Anterior cingulate cortex (tissue), 58 donors: ENCODE measurements at regions not wholly inside any gene's neighbourhood (a gene's known extent, or its start where the extent isn't known, plus 50 kb on each side); places are given as distances from the start of the nearest gene placed in this dataset.
A peak's percentile ranks its signal among the peaks of the same experiment; 100 is the strongest.
"Not testable (repeated sequence)": the region's sequence is repeated elsewhere in the genome, so short reads cannot be mapped to it uniquely, and the experiment has no call there.

Experiments used
- DNase-seq, 58 donors: peaks; one replicate each; lab custom pipeline; 2025; lab: John Stamatoyannopoulos, UW

DNA sequence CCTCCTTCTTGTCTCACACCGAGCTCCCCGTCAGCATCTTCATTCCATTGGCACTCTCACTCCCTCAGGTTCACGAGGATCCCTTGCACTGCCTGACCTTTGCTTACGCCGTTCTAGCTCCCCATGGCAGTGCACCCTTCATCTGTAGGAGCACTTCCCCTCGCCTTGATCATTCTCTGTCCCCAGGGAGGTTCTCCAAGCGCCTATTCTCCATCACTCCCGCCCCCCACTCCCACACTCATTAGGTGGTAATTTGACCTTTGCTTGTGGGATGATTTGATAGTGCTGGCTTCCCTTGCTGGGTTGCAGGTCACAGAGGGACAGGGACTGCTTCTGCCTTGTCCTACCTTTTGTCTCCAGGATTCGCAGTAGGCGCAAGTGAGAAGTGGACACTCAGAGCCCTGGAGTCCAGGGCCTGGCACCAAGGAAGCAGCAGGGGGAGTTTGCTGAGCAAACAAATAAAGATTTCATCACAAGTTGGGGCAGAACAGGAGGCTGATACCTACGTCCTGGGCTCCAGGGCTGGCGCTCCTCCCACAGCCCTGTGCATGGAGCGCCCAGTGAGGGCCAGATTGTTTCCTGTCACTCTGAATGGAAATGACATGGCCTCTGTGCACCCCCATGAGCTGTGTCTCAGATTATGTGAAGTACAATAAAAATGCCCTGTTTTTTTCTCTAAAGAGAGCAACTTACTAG lies 82.0 kb upstream of the RUNX3 start:
- no peak for DNase-seq

DNA sequence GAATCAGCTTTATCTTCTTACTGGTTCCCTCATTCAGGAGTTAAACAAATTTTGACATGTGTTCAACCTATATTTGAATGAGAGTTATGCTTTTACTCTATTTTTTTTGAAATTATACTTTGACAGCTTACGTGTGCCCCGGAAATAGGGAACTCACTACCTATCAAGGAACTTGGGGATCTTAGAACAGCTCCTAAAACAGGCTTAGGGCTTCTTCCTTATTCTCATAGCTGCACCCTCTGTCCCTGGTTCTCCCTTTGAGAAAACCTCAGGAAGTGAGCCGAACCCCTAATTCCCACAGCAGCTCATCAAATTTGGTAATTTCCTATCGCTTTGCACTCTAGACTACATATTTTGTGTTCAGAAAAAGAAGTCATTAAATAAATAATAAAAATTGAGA lies 81.2 kb upstream of the RUNX3 start:
- no peak for DNase-seq

DNA sequence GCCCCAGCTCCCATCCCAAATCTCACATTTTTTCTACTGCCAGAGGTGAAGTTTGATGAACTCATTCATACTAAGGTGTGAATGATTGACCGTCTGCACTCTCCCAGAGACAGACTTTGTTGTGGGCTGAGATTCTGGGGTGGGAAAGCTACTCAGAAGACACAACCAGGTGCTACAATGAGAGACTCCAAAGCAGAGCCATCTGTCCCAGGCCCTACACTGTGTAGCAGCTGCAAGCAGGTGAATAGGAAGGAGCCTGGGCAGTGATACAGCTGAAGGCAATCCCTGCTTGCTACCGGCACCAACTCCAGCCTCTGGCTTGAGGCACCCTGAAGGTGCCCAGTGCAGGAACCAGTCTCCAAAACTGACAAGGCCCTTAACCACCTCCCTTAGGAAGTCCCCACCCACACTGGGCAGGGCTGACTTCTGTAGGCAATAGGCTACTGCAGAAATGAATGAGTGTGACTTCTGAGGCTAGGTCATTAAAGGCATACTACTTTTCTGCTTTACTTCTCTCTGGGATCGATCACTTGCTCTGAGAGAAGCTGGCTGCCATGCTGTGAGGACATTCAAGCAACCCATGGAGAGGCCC lies 79.7 kb upstream of the RUNX3 start:
- no peak for DNase-seq

DNA sequence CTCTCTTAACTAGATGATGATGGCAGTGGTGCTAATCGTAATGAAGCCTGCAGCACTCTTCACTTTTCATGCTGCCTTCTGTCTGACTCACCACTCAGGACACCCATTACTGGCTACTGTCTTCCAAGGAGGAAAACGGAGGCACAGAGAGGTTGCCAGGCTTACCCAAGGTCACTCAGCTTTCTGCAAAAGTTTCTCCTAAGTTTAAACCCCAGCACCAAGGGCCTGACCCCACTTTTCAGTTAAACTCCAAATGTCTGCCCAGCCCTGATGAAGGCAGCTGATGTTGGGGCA lies 78.1 kb upstream of the RUNX3 start:
- no peak for DNase-seq

DNA sequence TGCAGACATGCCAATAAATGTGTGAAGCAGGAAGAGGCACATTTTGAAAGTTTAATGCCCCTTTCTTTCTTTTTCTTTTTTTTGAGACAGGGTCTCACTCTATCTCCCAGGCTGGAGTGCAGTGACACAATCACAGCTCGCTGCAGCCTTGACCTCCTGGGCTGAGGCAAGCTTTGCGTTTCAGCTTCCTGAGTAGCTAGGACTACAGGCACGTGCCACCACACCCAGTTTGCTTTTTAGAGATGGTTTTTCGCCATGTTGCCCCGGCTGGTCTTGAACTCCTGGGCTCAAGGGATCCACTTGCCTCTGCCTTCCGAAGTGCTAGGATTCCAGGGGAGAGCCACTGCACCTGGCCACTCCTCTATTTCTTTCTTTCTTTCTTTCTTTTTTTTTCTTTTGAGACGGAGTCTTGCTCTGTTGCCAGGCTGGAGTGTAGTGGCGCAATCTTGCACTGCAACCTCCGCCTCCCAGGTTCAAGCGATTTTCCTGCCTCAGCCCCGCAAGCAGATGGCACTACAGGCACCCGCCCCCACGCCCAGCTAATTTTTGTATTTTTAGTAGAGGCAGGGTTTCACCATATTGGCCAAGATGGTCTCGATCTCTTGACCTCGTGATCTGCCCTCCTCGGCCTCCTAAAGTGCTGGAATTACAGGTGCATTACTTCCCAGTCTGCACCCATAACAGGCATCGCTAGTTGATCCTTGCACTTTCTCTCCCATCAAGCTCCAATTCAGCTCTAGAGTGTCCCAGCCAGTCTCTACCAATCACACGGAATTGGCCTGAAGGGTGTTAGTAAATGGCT lies 77.5 kb upstream of the RUNX3 start:
- DNase-seq = not testable (repeated sequence)

DNA sequence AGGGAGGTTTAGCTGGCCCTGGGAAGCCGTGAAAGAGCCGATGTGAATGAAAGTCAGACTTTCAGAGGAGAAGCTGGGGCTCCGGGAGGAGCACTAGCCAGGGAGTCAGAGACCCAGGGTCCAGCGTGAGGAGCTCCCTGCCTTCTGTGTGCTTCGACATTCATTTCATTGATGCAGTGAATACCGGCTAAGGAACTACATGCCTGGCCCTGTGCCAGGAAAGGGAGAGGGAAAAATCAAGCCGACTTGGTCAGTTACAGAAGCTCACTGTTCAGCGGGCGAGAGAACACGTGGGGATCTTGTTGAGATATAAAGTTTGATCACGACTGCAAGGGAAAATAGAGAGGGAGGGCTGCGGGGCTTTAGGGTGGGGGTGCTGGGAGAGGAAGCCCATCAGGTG lies 76.7 kb upstream of the RUNX3 start:
- DNase-seq = peak in 4 of 58 donors; percentile 3 to 22 (median 6)

DNA sequence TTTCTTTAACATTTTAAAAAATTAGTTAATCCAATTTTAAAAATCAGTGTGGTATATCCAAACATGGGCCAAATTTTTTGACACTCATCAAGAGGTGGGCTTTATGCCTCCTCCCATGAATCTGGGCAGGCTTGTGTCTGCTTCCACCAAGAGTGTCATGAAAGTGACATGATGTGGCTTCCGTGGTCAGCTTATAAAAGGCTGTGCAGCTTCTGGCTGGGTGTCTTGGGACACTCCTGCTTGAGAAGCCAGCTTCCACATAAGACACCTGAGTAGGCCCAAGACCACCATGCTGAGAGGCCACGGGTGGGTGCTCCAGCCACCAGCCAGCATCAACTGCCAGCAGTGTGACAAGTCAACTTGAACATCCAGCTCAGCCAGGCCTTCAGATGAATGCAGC lies 74.3 kb upstream of the RUNX3 start:
- DNase-seq = no peak

DNA sequence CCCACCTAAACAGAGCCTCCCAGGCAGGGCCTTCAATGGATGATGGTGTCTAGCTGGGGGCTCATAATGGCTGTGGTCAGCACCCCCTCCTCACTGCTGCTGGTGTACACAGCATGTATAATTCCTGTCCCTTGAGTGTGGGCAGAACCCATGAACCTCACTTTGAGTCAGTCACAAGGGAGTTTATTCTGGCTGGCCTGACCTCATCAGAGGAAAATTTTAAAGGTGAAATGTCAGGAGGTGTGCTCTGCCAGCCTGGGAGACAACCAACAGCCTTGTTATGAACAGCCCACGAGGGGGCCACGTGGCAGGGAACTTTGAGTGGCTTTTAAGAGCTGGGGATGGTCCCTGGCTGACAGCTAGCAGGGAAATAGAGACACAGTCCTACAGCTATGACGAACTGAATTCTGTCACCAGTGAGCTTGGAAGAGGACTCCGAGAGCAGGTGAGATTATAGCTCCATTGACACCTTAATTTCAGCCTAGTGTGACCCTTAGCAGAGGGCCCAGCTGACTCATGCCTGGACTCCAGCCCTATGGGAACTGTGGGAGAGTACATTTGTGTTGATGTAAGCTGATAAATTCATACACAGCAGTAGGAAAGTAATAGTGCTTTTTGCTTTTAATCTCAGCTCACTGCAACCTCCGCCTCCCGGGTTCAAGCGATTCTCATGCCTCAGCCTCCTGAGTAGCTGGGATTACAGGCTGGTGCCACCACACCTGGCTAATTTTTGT lies 73.5 kb upstream of the RUNX3 start:
- no peak for DNase-seq

DNA sequence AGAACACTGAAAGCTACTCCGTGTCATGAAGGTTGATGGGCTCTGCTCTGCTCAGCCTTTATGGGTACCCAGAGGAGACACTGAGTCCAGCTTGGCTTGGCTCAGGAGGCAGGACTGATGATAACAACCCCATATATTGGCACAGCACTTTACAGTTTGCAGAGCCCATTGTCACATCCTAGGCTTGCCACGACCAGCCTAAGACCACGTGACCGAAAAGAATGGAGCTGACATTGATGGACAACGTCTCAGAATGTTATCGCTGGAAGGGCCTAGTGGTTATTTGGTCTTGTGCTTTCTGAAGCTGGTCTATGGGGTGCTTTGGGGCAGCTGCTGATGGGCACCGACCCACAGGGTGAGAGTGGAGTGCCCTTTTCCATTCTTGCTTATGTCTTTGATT lies 72.9 kb upstream of the RUNX3 start:
- no peak for DNase-seq

DNA sequence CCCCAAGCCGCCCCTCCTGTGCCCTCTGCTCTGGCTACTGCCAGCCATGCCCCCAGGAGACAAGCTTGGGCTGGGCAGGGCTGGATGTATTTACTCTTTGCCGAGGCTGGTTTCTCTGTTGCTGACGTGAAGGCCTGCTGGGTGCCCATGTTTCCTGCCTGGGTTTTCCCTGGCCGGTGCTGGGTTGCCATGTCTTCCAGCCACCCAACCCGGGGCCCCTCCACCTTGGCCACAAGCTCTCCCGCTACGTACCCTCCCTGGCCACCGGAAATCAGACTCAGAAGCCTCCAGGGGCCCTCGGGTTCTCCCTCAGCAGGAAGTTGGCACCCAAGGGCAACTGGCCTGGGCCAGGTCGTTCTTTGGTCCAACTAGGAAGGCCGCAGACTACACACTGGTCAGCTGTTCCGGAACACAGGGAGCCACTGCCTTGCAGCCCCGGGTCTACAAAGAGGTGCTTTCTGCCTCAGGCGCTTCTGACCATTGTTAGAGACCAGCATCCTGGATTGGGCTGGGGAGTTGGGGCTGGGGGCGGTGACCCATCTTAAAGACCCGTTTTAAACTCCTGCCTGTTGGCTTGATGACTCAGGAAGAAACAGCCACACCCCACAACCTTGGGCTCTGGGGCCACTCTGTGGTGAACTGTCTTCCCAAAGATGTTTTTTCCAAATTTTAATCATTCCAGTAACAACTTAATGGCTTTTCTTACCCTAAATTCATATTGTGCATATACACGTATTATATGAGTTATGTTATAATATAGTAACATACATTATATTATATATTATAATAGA lies 71.2 kb upstream of the RUNX3 start:
- no peak for DNase-seq

DNA sequence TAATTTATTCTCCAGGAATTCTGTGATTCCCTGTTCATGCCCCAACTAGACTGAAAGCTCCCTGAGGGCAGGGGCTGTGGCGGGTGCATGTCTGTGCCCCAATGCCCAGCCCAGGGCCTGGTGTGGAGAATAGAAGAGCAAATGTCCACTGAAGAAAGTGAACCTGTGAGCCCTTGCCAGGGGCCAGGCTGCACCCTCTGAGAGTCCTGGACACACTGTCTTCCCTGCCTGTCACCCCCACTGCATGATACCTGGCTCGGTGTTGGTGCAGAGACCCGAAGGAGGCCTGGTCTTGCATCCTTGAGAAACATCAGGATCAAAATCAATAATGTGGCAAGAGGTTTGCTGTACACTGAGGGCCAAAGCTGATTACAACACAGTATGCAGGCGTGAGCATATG lies 69.8 kb upstream of the RUNX3 start:
- DNase-seq = no peak

DNA sequence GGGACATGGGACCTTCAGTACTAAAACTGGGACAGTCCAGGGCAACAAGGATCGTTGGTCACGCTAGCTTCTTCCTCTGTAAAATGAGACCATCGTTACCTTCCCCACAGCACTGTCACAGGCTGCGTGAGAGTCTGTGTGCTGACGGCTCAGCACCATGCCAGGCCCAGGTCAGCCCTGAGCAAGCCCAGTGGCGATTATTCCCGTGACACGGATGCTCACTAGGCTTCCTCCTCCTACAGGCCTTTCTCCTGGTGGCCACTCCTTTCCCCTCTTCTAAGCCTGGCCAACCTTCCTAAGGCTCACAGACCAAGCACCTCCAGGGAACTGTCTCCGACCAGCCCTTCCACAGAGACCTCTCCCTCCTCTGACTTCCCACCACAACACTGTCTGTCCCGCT lies 69.3 kb upstream of the RUNX3 start:
- no peak for DNase-seq

DNA sequence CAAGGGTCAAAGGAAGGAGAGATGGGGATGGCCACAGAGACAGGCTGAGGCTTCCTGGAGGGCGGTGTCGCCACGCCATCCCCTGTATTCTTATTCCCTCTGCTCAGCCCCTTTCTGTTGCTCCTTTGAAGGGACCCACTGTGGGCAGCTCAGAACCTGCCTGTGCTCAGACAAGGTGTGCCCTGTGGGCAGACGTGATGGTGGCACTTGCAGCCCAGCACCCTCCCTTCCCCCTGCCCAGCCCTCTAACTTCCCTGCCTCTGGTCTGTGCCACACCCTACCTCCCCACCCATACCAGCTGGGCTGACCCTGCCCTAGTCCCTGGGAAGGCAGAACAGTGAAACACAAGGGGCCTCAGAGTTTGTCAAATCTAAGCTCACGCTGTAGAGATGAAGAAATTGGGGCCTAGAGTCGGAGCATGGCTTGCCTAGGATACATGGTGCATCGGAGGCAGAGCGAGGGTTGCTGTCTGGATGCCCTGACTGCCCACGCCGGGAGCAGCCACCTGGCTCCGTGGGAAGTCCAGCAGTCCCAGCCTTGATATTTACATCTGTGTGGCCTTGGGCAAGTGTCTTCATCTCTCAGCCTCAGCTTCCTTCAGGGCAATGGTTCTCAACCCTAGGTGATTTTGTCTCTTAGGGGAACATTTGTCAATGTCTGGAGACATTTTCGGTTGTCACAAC lies 68.6 kb upstream of the RUNX3 start:
- DNase-seq = no peak

DNA sequence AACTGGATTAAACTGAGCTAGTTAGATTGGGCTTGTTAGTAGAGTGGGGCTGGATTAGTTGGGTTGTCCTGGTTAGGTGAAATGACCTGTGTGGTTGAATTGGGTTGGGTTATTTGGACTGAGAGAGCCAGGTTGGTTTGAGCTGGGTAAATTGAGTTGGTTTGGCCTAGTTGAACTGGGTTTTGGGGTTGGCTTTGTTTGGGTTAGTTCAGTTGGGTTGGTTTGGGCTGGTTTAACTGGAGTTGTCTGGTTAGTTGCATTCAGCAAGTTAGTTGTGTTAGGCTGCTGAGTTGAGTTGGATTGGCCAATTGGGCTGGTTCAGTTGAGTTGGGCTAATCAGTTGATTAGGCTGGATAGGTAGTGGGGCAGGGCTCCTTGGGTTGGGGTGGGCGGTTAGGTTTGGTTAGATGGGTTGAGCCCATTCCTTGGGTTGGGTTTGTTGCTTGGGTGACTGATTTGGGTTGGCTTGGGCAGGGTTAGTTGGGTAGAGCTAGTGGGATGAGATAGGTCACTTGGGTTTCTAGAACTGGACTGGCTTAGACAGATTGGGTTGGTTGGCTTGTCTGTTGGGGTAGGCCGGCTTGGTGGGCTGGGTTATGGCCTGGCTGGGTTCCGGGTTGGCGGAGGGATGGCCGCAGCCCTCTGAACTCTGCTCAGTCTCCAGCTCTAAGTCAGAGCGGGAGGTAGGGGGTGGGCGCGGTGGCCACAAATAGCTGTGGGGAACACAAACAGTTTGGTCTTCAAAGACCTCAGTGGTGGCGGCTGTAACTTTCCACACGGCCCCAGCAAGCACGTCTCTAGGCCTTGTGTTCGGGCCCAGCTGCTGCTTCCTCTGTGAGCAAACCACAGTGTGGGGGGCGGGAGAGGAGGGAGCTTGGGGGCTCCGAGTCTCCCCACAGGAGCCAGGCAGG lies 67.2 kb upstream of the RUNX3 start:
- no peak for DNase-seq

DNA sequence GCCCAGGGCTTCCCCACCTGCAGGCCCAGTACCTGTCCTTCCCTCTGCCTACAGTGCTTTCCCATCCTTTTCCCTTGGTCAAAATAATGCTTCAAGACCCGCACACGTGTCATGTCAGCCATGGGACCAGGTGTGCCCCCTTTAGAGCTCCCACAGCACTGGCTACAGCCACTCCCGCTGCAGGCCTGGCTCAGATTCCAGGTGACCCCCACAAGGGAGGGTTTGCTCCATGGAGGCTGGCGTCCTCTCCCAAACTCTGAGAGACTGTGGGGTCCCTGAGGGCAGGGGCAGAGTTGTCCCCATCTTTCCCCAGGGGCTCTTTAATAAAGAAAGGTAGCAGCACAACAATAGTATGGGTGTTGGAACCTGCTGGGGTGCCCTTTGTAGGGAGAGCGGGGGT lies 66.4 kb upstream of the RUNX3 start:
- no peak for DNase-seq

DNA sequence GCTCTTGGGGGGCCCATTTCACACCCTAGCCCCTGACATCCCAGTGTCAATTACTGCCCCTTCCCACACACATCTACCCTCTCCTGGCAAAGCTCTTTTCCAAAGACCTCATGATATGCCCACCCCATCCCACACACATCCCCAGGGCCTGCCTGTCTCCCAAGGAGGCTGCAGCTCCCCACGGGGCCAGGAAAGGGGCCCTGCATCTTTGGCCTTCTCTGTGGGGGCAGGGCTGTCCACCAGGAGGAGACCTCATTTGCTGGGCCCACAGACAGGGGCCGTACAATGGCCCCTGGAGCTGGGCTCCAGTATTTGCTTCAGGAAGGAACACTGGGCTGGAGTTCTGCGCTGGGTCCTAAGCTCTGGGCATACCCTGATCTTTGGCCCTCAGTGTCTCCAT lies 65.6 kb upstream of the RUNX3 start:
- no peak for DNase-seq

DNA sequence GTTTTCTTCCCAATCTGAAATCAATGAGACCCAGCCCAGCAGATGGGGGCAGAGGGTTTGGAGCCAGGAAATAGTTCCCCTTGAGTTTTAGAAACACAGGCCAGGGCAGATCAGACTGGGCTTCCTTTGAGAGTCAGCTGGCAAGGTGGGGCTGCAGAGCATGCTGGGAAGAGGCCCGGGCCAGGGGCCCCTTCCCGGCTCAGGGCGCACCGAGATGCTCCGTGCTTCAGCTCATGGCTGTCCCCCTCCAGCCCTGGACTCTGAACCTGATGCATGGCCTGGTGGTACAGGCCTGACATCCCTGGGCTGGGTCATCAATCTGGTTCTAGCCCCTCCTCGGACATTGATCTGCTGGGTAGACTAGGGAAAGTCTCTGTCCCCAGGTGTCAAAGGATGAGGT lies 65.1 kb upstream of the RUNX3 start:
- DNase-seq = no peak

DNA sequence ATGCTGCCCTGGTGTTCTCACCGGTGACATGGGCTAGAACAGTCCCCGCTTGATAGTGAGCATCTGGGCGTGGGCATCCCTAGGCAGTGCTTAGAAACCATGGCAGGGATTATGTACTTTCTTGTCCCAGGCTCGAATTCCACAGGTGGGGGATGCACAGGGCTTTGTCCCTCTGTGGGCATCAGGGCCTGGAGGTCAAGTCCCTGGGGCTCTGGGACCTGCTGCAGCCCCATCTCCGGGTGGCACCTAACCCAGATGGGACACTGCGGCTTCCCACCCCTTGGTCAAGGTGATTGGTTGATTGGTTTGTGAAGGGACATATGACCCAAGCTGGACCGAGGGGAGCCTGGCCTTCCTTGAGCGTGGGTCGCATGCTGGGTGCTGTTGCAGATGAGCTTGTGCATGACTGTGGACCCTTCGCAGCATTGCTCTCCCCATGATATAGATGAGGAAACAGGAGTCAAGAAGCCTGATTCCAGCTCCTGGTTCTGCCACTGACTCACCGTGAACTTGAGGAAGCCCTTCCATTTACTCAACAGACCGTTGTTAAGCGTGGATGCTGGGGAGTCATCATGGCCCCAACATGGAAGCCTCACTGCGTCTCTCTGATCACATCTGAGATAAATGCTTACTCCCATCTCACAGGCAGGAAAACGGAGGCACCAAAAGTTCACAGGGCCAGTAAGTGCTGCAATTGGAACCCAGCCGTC lies 64.0 kb upstream of the RUNX3 start:
- DNase-seq = no peak
